CD4-positive, alpha-beta T cell (primary cell): ENCODE measurements at regions not wholly inside any gene's neighbourhood (a gene's known extent, or its start where the extent isn't known, plus 50 kb on each side); places are given as distances from the start of the nearest gene placed in this dataset.

Experiments
- ATAC-seq: fragments of 200-7000 bp; cut with Tn5 transposase; one replicate; pipeline ENCODE4 v1.10.0; 2022; ENCODE audit warnings: mild to moderate bottlenecking; ENCODE audit not compliant: poor library complexity
- CTCF ChIA-PET: fragments of 350-600 bp; sonication (Branson Sonifier 250); formaldehyde crosslinking; loops from one replicate; lab custom pipeline; 2021; ENCODE audit warnings: antibody characterized with exemption, inconsistent platforms; lab: Charles Lee
- POLR2A ChIA-PET: fragments of 350-600 bp; sonication (Branson Sonifier 250); formaldehyde crosslinking; loops from one replicate; lab custom pipeline; 2021; ENCODE audit warnings: antibody characterized with exemption, inconsistent platforms; lab: Charles Lee
- DNase-seq, 14 experiments: peaks; one replicate each; pipeline ENCODE4 v3.0.0-alpha.2; 2013 to 2020; ENCODE audit warnings: mixed read lengths in 2 of 14
- H3K27ac ChIP-seq, 2 donors: one replicate each; pipeline versions ENCODE4 v1.5.1 to v1.7.0; 2013; ENCODE audit warnings: low read length in 2 of 2, low read depth in 1 of 2, mild to moderate bottlenecking in 1 of 2
- H3K27me3 ChIP-seq, 2 experiments: 1 replicate in 1 of 2; 2 replicates in 1 of 2; pipeline versions ENCODE4 v1.6.1 to v1.7.0; 2013; ENCODE audit warnings: low read length in 2 of 2, control low read depth in 1 of 2, mild to moderate bottlenecking in 1 of 2, moderate library complexity in 1 of 2; ENCODE audit not compliant: insufficient read depth in 2 of 2, control insufficient read depth in 1 of 2
- H3K36me3 ChIP-seq: one replicate; pipeline ENCODE4 v1.6.1; 2013; ENCODE audit warnings: low read length, control low read depth; ENCODE audit not compliant: insufficient read depth
- H3K4me1 ChIP-seq: one replicate; pipeline ENCODE4 v1.6.1; 2013; ENCODE audit warnings: low read length, control low read depth; ENCODE audit not compliant: insufficient read depth
- H3K4me3 ChIP-seq: one replicate; pipeline ENCODE4 v1.5.1; 2013; ENCODE audit warnings: mild to moderate bottlenecking, low read length, moderate library complexity
- H3K9me3 ChIP-seq, 2 experiments: 1 replicate in 1 of 2; 2 replicates in 1 of 2; pipeline versions ENCODE4 v1.6.1 to v1.7.0; 2013; ENCODE audit warnings: low read length in 2 of 2, mild to moderate bottlenecking in 2 of 2, control low read depth in 1 of 2, moderate library complexity in 1 of 2; ENCODE audit not compliant: control insufficient read depth in 1 of 2, insufficient read depth in 1 of 2
- H3K27ac Mint-ChIP-seq: one replicate; pipeline ENCODE4 v1.8.0; 2020; ENCODE audit warnings: mixed read lengths
- H3K27me3 Mint-ChIP-seq: one replicate; pipeline ENCODE4 v1.8.0; 2021; ENCODE audit warnings: mixed read lengths
- H3K36me3 Mint-ChIP-seq: one replicate; pipeline ENCODE4 v1.8.0; 2021; ENCODE audit warnings: low read depth, mixed read lengths
- H3K4me1 Mint-ChIP-seq: one replicate; pipeline ENCODE4 v1.8.0; 2021; ENCODE audit warnings: low read depth, mixed read lengths
- H3K4me3 Mint-ChIP-seq: one replicate; pipeline ENCODE4 v1.8.0; 2020; ENCODE audit warnings: mild to moderate bottlenecking, mixed read lengths
- H3K9me3 Mint-ChIP-seq: one replicate; pipeline ENCODE4 v1.8.0; 2020; ENCODE audit warnings: mixed read lengths
- intact Hi-C, 2 experiments: fragments of 100-400 bp; cut with DNase I in 1 of 2; cut with micrococcal nuclease in 1 of 2; formaldehyde crosslinking; loops; one replicate each; pipeline versions ENCODE4 v1.15.1 to v1.9.0; 2023 to 2025; cut with DNase I, micrococcal nuclease
- TF ChIP-seq, protein P1 (sequence below): fragments of 200-600 bp; IDR thresholded peaks from one replicate; pipeline ENCODE4 v1.8.0; 2022; ENCODE audit warnings: antibody characterized with exemption, mild to moderate bottlenecking

DNA sequence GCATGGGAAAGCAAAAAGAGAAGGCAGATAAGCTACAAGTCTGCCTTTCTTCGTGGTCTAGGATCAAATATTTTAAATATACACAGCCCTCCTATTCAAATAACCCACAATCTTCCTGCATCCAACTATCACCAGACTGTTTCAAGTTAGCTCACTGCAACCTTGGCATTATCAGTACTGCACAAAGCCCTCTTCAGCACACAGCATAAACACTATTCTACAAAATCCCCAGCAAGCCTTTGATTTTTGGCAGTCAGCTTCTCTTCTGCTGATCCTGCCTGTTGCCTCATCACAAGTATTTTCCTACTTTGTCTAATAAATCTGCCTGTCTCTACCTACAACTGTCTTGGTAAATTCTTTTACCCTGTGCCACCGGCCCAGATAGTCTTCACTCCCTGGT lies 142.9 kb downstream of the COX7C start:
- Histone ChIP-seq H3K27me3 (peaks cover 0 to 3% of the 10 kb centered on the region in 2 experiments), H3K9me3 (no peaks in the 10 kb centered on the region), H3K4me1 (no peaks in the 10 kb centered on the region), H3K36me3 (no peaks in the 10 kb centered on the region), H3K4me3 (no peak overlapping the region), H3K27ac (no peak overlapping the region)
- ATAC-seq (no peak), DNase-seq (no peak)
- Mint-ChIP-seq H3K36me3 (no peaks in the 10 kb centered on the region), H3K27ac (no peak overlapping the region), H3K27me3 (peaks cover 9% of the 10 kb centered on the region), H3K9me3 (peaks cover 7% of the 10 kb centered on the region), H3K4me1 (no peaks in the 10 kb centered on the region), H3K4me3 (no peak overlapping the region)
- CTCF ChIA-PET = no interaction called here
- intact Hi-C loops = no loop called here
- POLR2A ChIA-PET = no interaction called here
- TF ChIP-seq, protein P1, sequence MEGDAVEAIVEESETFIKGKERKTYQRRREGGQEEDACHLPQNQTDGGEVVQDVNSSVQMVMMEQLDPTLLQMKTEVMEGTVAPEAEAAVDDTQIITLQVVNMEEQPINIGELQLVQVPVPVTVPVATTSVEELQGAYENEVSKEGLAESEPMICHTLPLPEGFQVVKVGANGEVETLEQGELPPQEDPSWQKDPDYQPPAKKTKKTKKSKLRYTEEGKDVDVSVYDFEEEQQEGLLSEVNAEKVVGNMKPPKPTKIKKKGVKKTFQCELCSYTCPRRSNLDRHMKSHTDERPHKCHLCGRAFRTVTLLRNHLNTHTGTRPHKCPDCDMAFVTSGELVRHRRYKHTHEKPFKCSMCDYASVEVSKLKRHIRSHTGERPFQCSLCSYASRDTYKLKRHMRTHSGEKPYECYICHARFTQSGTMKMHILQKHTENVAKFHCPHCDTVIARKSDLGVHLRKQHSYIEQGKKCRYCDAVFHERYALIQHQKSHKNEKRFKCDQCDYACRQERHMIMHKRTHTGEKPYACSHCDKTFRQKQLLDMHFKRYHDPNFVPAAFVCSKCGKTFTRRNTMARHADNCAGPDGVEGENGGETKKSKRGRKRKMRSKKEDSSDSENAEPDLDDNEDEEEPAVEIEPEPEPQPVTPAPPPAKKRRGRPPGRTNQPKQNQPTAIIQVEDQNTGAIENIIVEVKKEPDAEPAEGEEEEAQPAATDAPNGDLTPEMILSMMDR = no peak

GRCh38 chr5:86763929-86764328 lies 146.2 kb downstream of the COX7C start:
- intact Hi-C loops = no loop called here
- Histone ChIP-seq H3K27ac (no peak overlapping the region), H3K36me3 (no peaks in the 10 kb centered on the region), H3K4me1 (no peaks in the 10 kb centered on the region), H3K9me3 (peaks cover 0 to 4% of the 10 kb centered on the region in 2 experiments), H3K4me3 (no peak overlapping the region), H3K27me3 (no peaks in the 10 kb centered on the region)
- ChIA-PET CTCF (no interaction called here), POLR2A (no interaction called here)
- Mint-ChIP-seq H3K36me3 (no peaks in the 10 kb centered on the region), H3K4me1 (no peaks in the 10 kb centered on the region), H3K27me3 (peaks cover 9% of the 10 kb centered on the region), H3K4me3 (no peak overlapping the region), H3K9me3 (no peaks in the 10 kb centered on the region), H3K27ac (no peak overlapping the region)
- DNase-seq (no peak), ATAC-seq (no peak)
- TF ChIP-seq, protein P1 = no peak

DNA sequence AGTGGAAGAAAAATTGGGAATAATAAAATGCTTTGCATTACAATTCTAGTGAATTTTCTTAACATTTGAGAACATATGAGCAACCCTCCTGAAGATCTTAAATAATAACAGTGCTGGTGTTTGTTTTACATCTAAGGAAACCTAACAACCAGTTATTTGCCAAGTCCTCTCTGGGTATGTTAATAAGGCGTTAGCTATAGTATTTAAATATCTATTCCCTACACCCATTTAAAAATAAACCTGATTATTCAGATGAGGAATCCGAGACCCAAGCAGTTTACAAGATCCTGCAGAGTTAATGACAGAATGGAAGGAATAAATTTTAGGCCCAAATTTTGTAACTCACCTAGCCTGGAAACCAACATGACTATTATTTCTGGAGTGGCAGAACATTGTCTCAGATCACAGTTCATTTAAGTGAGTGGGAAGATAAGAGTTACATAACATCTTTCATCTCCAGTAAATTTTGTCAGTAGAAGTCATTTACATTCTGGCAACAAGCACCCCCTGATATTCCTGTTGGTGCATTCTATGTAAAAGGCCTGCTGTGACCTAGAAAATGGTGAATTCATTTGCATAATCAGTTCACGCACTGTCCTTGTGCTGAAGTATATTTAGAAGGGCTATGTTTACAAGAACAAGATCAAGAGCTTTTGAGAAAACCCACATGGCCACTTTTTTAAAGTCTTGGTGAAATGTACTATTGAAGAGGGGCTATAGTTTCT lies 148.2 kb downstream of the COX7C start:
- no peaks in the 10 kb centered on the region for H3K36me3 ChIP-seq
- H3K27me3 ChIP-seq = no peaks in the 10 kb centered on the region
- no peak overlapping the region for H3K4me3 ChIP-seq
- no peak overlapping the region for H3K27ac ChIP-seq
- TF ChIP-seq, protein P1 = no peak
- DNase-seq (no peak), ATAC-seq (no peak)
- ChIA-PET POLR2A (no interaction called here), CTCF (no interaction called here)
- H3K4me1 Mint-ChIP-seq = no peaks in the 10 kb centered on the region
- peaks cover 0 to 4% of the 10 kb centered on the region in 2 experiments for H3K9me3 ChIP-seq
- H3K4me3 Mint-ChIP-seq = no peak overlapping the region
- H3K9me3 Mint-ChIP-seq = peaks cover 4% of the 10 kb centered on the region
- peaks cover 6% of the 10 kb centered on the region for H3K27me3 Mint-ChIP-seq
- intact Hi-C loops = no loop called here
- no peaks in the 10 kb centered on the region for H3K4me1 ChIP-seq
- H3K27ac Mint-ChIP-seq = no peak overlapping the region
- no peaks in the 10 kb centered on the region for H3K36me3 Mint-ChIP-seq
